ENCODE measurements at regions not wholly inside any gene's neighbourhood (a gene's known extent, or its start where the extent isn't known, plus 50 kb on each side); places are given as distances from the start of the nearest gene placed in this dataset.

DNA sequence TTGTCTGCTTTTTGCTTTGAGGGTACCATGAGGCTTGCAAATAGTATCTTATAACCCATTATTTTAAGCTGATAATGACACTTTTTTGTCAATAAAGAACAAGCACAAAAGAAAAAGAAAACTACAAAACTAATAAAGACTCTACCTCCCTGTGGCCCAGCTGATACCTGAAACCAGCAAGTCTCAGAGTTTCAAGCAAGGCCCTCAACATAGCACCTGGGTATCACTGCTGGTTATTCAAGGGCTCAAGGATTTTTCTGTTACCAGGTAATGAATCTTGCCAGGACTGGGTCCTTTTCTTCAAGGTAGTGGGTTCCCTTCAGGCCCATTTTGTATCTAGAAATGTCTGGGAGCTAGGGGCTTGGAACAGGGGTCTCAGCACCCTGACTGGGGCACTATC lies 281.6 kb upstream of the C11orf87 start:
- Mint-ChIP-seq H3K27ac (ENCODE audit: unreplicated experiment) (no peak overlapping the region), H3K4me1 (ENCODE audit: low read depth) (peaks cover 2% of the 10 kb centered on the region), H3K9me3 (ENCODE audit: low read depth) (peaks cover 17% of the 10 kb centered on the region), H3K36me3 (ENCODE audit: low read depth) (peaks cover 1% of the 10 kb centered on the region), H3K27me3 (ENCODE audit: low read depth) (no peaks in the 10 kb centered on the region), H3K4me3 (ENCODE audit: unreplicated experiment) (no peak overlapping the region)
- DNase-seq (ENCODE audit: low spot score), result no peak
- TF ChIP-seq, protein P1, sequence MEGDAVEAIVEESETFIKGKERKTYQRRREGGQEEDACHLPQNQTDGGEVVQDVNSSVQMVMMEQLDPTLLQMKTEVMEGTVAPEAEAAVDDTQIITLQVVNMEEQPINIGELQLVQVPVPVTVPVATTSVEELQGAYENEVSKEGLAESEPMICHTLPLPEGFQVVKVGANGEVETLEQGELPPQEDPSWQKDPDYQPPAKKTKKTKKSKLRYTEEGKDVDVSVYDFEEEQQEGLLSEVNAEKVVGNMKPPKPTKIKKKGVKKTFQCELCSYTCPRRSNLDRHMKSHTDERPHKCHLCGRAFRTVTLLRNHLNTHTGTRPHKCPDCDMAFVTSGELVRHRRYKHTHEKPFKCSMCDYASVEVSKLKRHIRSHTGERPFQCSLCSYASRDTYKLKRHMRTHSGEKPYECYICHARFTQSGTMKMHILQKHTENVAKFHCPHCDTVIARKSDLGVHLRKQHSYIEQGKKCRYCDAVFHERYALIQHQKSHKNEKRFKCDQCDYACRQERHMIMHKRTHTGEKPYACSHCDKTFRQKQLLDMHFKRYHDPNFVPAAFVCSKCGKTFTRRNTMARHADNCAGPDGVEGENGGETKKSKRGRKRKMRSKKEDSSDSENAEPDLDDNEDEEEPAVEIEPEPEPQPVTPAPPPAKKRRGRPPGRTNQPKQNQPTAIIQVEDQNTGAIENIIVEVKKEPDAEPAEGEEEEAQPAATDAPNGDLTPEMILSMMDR (IDR thresholded peaks at IDR 0.05), result no peak

- Mint-ChIP-seq H3K27ac (ENCODE audit: unreplicated experiment) (no peak overlapping the region), H3K9me3 (ENCODE audit: low read depth) (peaks cover 11% of the 10 kb centered on the region), H3K27me3 (ENCODE audit: low read depth) (no peaks in the 10 kb centered on the region), H3K4me1 (ENCODE audit: low read depth) (peaks cover 2% of the 10 kb centered on the region), H3K36me3 (ENCODE audit: low read depth) (peaks cover 1% of the 10 kb centered on the region), H3K4me3 (ENCODE audit: unreplicated experiment) (no peak overlapping the region)
- DNase-seq (ENCODE audit: low spot score), result no peak
- TF ChIP-seq, protein P1 (IDR thresholded peaks at IDR 0.05), result no peak
These were observed 281.0 kb upstream of the C11orf87 start for GRCh38 chr11:109140857-109141515.

DNA sequence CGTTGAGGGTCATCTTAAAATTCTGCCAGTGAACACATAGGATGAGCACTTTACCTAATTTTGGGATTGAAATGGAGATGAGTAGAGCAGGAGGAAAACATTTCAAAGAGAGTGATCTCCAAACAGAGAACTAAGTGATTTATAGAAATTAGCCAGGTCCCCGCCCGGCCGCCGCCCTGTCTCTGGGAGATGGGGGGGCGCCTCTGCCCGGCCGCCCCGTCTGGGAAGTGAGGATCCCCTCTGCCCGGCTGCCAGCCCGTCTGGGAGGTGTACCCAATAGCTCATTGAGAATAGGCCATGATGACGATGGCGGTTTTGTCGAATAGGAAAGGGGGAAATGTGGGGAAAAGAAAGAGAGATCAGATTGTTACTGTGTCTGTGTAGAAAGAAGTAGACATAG lies 276.7 kb upstream of the C11orf87 start:
- no peaks in the 10 kb centered on the region for H3K27me3 Mint-ChIP-seq (ENCODE audit: low read depth)
- no peak overlapping the region for H3K27ac Mint-ChIP-seq (ENCODE audit: unreplicated experiment)
- no peak overlapping the region for H3K4me3 Mint-ChIP-seq (ENCODE audit: unreplicated experiment)
- TF ChIP-seq, protein P1 (IDR thresholded peaks at IDR 0.05), result no peak
- peaks cover 2% of the 10 kb centered on the region for H3K4me1 Mint-ChIP-seq (ENCODE audit: low read depth)
- H3K9me3 Mint-ChIP-seq (ENCODE audit: low read depth), result no peaks in the 10 kb centered on the region
- DNase-seq (ENCODE audit: low spot score), result peak; percentile 52
- peaks cover 1% of the 10 kb centered on the region for H3K36me3 Mint-ChIP-seq (ENCODE audit: low read depth)

- Mint-ChIP-seq H3K27me3 (ENCODE audit: low read depth) (no peaks in the 10 kb centered on the region), H3K36me3 (ENCODE audit: low read depth) (peaks cover 1% of the 10 kb centered on the region), H3K4me3 (ENCODE audit: unreplicated experiment) (no peak overlapping the region), H3K9me3 (ENCODE audit: low read depth) (no peaks in the 10 kb centered on the region), H3K27ac (ENCODE audit: unreplicated experiment) (no peak overlapping the region), H3K4me1 (ENCODE audit: low read depth) (no peaks in the 10 kb centered on the region)
- no peak for DNase-seq (ENCODE audit: low spot score)
- TF ChIP-seq, protein P1 (IDR thresholded peaks at IDR 0.05), result no peak
These were observed 274.3 kb upstream of the C11orf87 start for GRCh38 chr11:109147726-109148125.

GRCh38 chr11:109148669-109149068 lies 273.3 kb upstream of the C11orf87 start:
- H3K27ac Mint-ChIP-seq (ENCODE audit: unreplicated experiment), result no peak overlapping the region
- H3K4me1 Mint-ChIP-seq (ENCODE audit: low read depth), result no peaks in the 10 kb centered on the region
- H3K4me3 Mint-ChIP-seq (ENCODE audit: unreplicated experiment), result no peak overlapping the region
- H3K36me3 Mint-ChIP-seq (ENCODE audit: low read depth), result peaks cover 1% of the 10 kb centered on the region
- no peaks in the 10 kb centered on the region for H3K9me3 Mint-ChIP-seq (ENCODE audit: low read depth)
- H3K27me3 Mint-ChIP-seq (ENCODE audit: low read depth), result no peaks in the 10 kb centered on the region
- no peak for DNase-seq (ENCODE audit: low spot score)
- TF ChIP-seq, protein P1 (IDR thresholded peaks at IDR 0.05), result no peak
